PC-3 (cell line): ENCODE measurements at regions not wholly inside any gene's neighbourhood (a gene's known extent, or its start where the extent isn't known, plus 50 kb on each side); places are given as distances from the start of the nearest gene placed in this dataset.

Experiments
- ATAC-seq: fragments of 200-7000 bp; cut with Tn5 transposase; 2 replicates; pipeline ENCODE4 v1.9.1; 2020; ENCODE audit warnings: mild to moderate bottlenecking, moderate library complexity
- BruUV-seq: library from RNA; stranded (reverse); fragments of 400-500 nt; replicated peaks from 2 replicates; lab custom pipeline; 2021; lab: Mats Ljungman, UMichigan
- CTCF ChIA-PET: fragments of 300-600 bp; sonication (Branson Sonifier 250); formaldehyde crosslinking; loops from one replicate; lab custom pipeline; 2022; ENCODE audit warnings: antibody characterized with exemption; lab: Charles Lee
- POLR2A ChIA-PET: fragments of 300-600 bp; sonication (Branson Sonifier 250); formaldehyde crosslinking; loops from one replicate; lab custom pipeline; 2022; ENCODE audit warnings: antibody characterized with exemption; ENCODE audit not compliant: unreplicated experiment; lab: Charles Lee
- DNase-seq: peaks from one replicate; pipeline ENCODE4 v3.0.0-alpha.2; 2015
- H2AFZ ChIP-seq: fragments of 300-600 bp; sonication (generic); 2 replicates; pipeline ENCODE4 v1.6.0; 2016; ENCODE audit warnings: antibody characterized with exemption, low read length
- H3F3A ChIP-seq: fragments of 300-600 bp; sonication (generic); one replicate; pipeline ENCODE4 v1.6.0; 2017; ENCODE audit warnings: antibody characterized with exemption, low read length, control low read depth, mild to moderate bottlenecking; ENCODE audit not compliant: unreplicated experiment
- H3K27ac ChIP-seq: fragments of 300-600 bp; sonication (generic); 2 replicates; pipeline ENCODE4 v1.5.1; 2016; ENCODE audit warnings: mild to moderate bottlenecking, low read length
- H3K27me3 ChIP-seq: fragments of 300-600 bp; sonication (generic); 2 replicates; pipeline ENCODE4 v1.6.1; 2016; ENCODE audit warnings: low read length, mixed read lengths
- H3K36me3 ChIP-seq: fragments of 300-600 bp; sonication (generic); 2 replicates; pipeline ENCODE4 v1.6.1; 2016; ENCODE audit warnings: low read depth, mixed run types, low read length, mixed read lengths
- H3K4me1 ChIP-seq: fragments of 300-600 bp; sonication (generic); 2 replicates; pipeline ENCODE4 v1.5.1; 2016; ENCODE audit warnings: low read length; ENCODE audit not compliant: insufficient read depth
- H3K4me2 ChIP-seq: fragments of 300-600 bp; sonication (generic); 2 replicates; pipeline ENCODE4 v1.6.0; 2016; ENCODE audit warnings: low read length
- H3K4me3 ChIP-seq: fragments of 300-600 bp; sonication (generic); 2 replicates; pipeline ENCODE4 v1.5.1; 2016; ENCODE audit warnings: mild to moderate bottlenecking, low read length, mixed read lengths
- H3K79me2 ChIP-seq: fragments of 300-600 bp; sonication (generic); 2 replicates; pipeline ENCODE4 v1.6.1; 2017; ENCODE audit warnings: low read length, mixed read lengths
- H3K9ac ChIP-seq: fragments of 300-600 bp; sonication (generic); 2 replicates; pipeline ENCODE4 v1.6.0; 2016; ENCODE audit warnings: mild to moderate bottlenecking, low read length
- H3K9me2 ChIP-seq: fragments of 300-600 bp; sonication (generic); replicated peaks from 2 replicates; pipeline ENCODE4 v1.6.1; 2016; ENCODE audit warnings: mixed run types, low read length, mixed read lengths
- H3K9me3 ChIP-seq: fragments of 300-600 bp; sonication (generic); 2 replicates; pipeline ENCODE4 v1.6.1; 2016; ENCODE audit warnings: low read length, mixed read lengths
- H4K20me1 ChIP-seq: fragments of 300-600 bp; sonication (generic); 2 replicates; pipeline ENCODE4 v1.6.1; 2016; ENCODE audit warnings: low read length, mixed read lengths
- CTCF ChIP-seq: fragments of 300-600 bp; sonication (generic); conservative IDR thresholded peaks from 2 replicates; pipeline ENCODE4 v1.5.1; 2017; ENCODE audit warnings: antibody characterized with exemption, low read depth, mild to moderate bottlenecking, low read length
- EZH2 ChIP-seq: fragments of 300-600 bp; sonication (generic); IDR thresholded peaks from one replicate; pipeline ENCODE4 v1.6.1; 2017; ENCODE audit warnings: antibody characterized with exemption, mild to moderate bottlenecking, low read length; ENCODE audit not compliant: unreplicated experiment
- EZH2phosphoT487 ChIP-seq: fragments of 300-600 bp; sonication (generic); IDR thresholded peaks from 2 replicates; pipeline ENCODE4 v1.6.1; 2018; ENCODE audit warnings: mild to moderate bottlenecking, antibody characterized with exemption, low read length, borderline replicate concordance
- intact Hi-C: fragments of 100-400 bp; cut with micrococcal nuclease; formaldehyde crosslinking; loops from 2 replicates; pipeline ENCODE4 v1.9.0; 2023

DNA sequence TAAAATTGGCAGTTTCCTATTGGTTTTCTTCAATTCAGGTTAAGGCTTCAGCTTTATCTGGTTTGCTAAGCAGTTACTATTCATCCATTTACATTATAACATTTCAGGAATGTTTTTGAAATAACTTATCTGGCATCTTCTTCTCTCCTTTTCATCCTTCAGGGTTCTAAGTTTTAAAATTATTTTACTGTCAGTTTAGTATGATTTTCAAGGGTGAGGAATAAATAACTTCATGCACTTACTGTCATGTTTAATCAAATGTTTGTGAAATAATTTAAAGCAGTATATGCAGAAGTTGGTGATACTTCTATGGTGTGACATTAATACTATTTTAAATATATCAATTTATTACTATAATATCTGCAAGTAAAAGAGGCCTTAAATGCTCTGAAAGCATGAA, 338.1 kb upstream of the MMS22L start:
- Histone ChIP-seq H3K36me3 (no peaks in the 10 kb centered on the region), H3K27ac (no peak overlapping the region), H3K4me3 (no peak overlapping the region), H2AFZ (no peak overlapping the region), H3K9me3 (no peaks in the 10 kb centered on the region), H3K9me2 (no peaks in the 10 kb centered on the region), H3F3A (no peaks in the 10 kb centered on the region), H4K20me1 (no peaks in the 10 kb centered on the region), H3K27me3 (no peaks in the 10 kb centered on the region), H3K79me2 (no peaks in the 10 kb centered on the region), H3K9ac (no peak overlapping the region), H3K4me1 (no peaks in the 10 kb centered on the region), H3K4me2 (no peak overlapping the region)
- BruUV-seq: no TSS peak
- DNase-seq: no peak
- ATAC-seq: no peak
- TF ChIP-seq EZH2phosphoT487: no peak
- no peak for TF ChIP-seq CTCF
- no peak for TF ChIP-seq EZH2
- intact Hi-C loops: no loop called here
- ChIA-PET CTCF (no interaction called here), POLR2A (no interaction called here)

- ATAC-seq: no peak
- no peaks in the 10 kb centered on the region for H3K36me3 ChIP-seq
- CTCF ChIA-PET: no interaction called here
- no peaks in the 10 kb centered on the region for H3K4me1 ChIP-seq
- no peak overlapping the region for H3K27ac ChIP-seq
- intact Hi-C loops: no loop called here
- H3K4me2 ChIP-seq: peak overlapping the region; percentile 54
- no peaks in the 10 kb centered on the region for H3K27me3 ChIP-seq
- TF ChIP-seq EZH2phosphoT487 (no peak), EZH2 (no peak), CTCF (no peak)
- no peaks in the 10 kb centered on the region for H4K20me1 ChIP-seq
- no peaks in the 10 kb centered on the region for H3F3A ChIP-seq
- H3K79me2 ChIP-seq: no peaks in the 10 kb centered on the region
- no TSS peak for BruUV-seq
- no peaks in the 10 kb centered on the region for H3K9me2 ChIP-seq
- H2AFZ ChIP-seq: 0 out of 2 replicates have a peak overlapping the region, but pooled peaks have one; percentile 26
- H3K9ac ChIP-seq: no peak overlapping the region
- peak overlapping the region; percentile 48; the same call in 1 of the 2 replicates for H3K4me3 ChIP-seq
- H3K9me3 ChIP-seq: no peaks in the 10 kb centered on the region
- DNase-seq: no peak
- POLR2A ChIA-PET: no interaction called here
These were observed 343.8 kb upstream of the MMS22L start for GRCh38 chr6:97626671-97627441.

DNA sequence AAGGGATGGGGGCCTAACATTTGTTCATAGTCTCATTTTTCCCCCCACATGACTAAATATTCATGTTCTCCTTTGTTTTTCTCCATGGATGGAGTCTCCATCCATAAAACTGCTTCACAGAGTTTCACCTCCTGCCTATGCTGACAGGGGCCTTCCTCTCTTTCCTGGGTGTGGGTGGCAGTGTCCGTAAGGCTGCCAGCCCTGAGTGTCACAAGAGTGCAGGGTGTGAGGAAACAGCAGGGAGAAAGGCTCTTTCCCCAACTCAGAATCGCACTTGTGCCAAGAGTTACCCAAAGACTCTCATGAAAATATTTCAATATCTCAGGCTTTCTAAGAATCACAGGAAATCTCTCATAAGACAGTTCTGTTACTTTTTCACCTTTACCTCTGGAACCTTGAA, 346.2 kb upstream of the MMS22L start:
- no TSS peak for BruUV-seq

More for the DNA sequence above, 346.2 kb upstream of the MMS22L start:
- Histone ChIP-seq H3K9me2 (no peaks in the 10 kb centered on the region), H3F3A (no peaks in the 10 kb centered on the region), H3K4me2 (no peak overlapping the region), H3K36me3 (no peaks in the 10 kb centered on the region), H3K9ac (no peak overlapping the region), H3K4me3 (no peak overlapping the region), H2AFZ (no peak overlapping the region), H4K20me1 (no peaks in the 10 kb centered on the region), H3K79me2 (no peaks in the 10 kb centered on the region), H3K4me1 (no peaks in the 10 kb centered on the region), H3K27ac (no peak overlapping the region), H3K27me3 (no peaks in the 10 kb centered on the region), H3K9me3 (no peaks in the 10 kb centered on the region)
- DNase-seq (no peak), ATAC-seq (no peak)
- ChIA-PET CTCF (no interaction called here), POLR2A (no interaction called here)
- TF ChIP-seq EZH2: no peak
- intact Hi-C loops: no loop called here
